ENCODE measurements at regions not wholly inside any gene's neighbourhood (a gene's known extent, or its start where the extent isn't known, plus 50 kb on each side); places are given as distances from the start of the nearest gene placed in this dataset.

- POLR2A ChIA-PET, result no interaction called here
These were observed 497.5 kb downstream of the TBC1D22A start for GRCh38 chr22:47259990-47260389.

More at GRCh38 chr22:47259990-47260389, 497.5 kb downstream of the TBC1D22A start:
- no TSS peak for BruUV-seq (replicated peaks)
- Histone ChIP-seq H3K4me1 (ENCODE audit: insufficient read depth, low read length) (no peaks in the 10 kb centered on the region), H3K9ac (ENCODE audit: insufficient read depth, low read depth, low read length) (no peak overlapping the region), H3K4me2 (ENCODE audit: low read depth, low read length) (no peak overlapping the region), H3K4me3 (replicated peaks in 1 of 3; ENCODE audit: insufficient read depth in 1 of 3, low read depth in 2 of 3, low read length in 3 of 3) (no peak overlapping the region), H3K9me3 (ENCODE audit: low read length) (no peaks in the 10 kb centered on the region), H2AFZ (ENCODE audit: low read length) (no peak overlapping the region), H3K27me3 (ENCODE audit: control insufficient read depth in 1 of 2, insufficient read depth in 2 of 2, low read length in 2 of 2) (peaks cover 0 to 3% of the 10 kb centered on the region in 2 experiments; a peak in 1 of 5 replicates), H3K36me3 (replicated peaks in 1 of 2; ENCODE audit: control insufficient read depth in 1 of 2, insufficient read depth in 2 of 2, low read length in 2 of 2) (no peaks in the 10 kb centered on the region), H3K27ac (ENCODE audit: extremely low read length, insufficient read depth, low read length) (no peak overlapping the region), H3K79me2 (ENCODE audit: insufficient read depth, low read length) (no peaks in the 10 kb centered on the region), H4K20me1 (ENCODE audit: insufficient read depth, low read length) (no peaks in the 10 kb centered on the region)
- intact Hi-C loops (cut with micrococcal nuclease; ENCODE audit: unreplicated experiment), result no loop called here
- WGBS (ENCODE audit: low lambda C conversion rate), result 24% methylated on average over 5 of the region's 5 CpGs
- CTCF ChIA-PET (ENCODE audit: low intra/inter-chr PET ratio, low total read pairs), result no interaction called here
- no peak for FAIRE-seq
- TF ChIP-seq ARID2 (CRISPR knock-in tag; IDR thresholded peaks at IDR 0.05; ENCODE audit: borderline replicate concordance) (no peak), GABPA (IDR thresholded peaks at IDR 0.05; ENCODE audit: low read depth, low read length) (no peak), GABPA (CRISPR knock-in tag; IDR thresholded peaks at IDR 0.05; ENCODE audit: low read depth) (peak; percentile 32; the same call in 1 of the 2 replicates), EHMT2 (IDR thresholded peaks at IDR 0.05; ENCODE audit: borderline replicate concordance, low read depth, low read length) (peak; percentile 55; the same call in 1 of the 2 replicates), ZBTB4 (CRISPR knock-in tag; IDR thresholded peaks at IDR 0.05; ENCODE audit: borderline replicate concordance) (no peak), GABPB1 (CRISPR knock-in tag; IDR thresholded peaks at IDR 0.05) (peak; percentile 29; the same call in 1 of the 2 replicates)
- no peak for DNase-seq (ENCODE audit: low spot score)
- in situ Hi-C loops (cut with HindIII; ENCODE audit: extremely low pct_ligation_motif_present, low pct_unique_long_range_greater_than_20kb), result no loop called here
- no peak for ATAC-seq

Data from HepG2 (cell line).